ENCODE measurements at regions not wholly inside any gene's neighbourhood (a gene's known extent, or its start where the extent isn't known, plus 50 kb on each side); places are given as distances from the start of the nearest gene placed in this dataset.

- no peak for TF ChIP-seq USF2 (IDR thresholded peaks at IDR 0.05; ENCODE audit: borderline replicate concordance, low read depth, low read length)
- TF ChIP-seq TARDBP (IDR thresholded peaks at IDR 0.05; ENCODE audit: borderline replicate concordance), result no peak
- no peak for TF ChIP-seq SMAD5 (IDR thresholded peaks at IDR 0.05; ENCODE audit: low read depth)
- no peak for TF ChIP-seq E4F1 (IDR thresholded peaks at IDR 0.05; ENCODE audit: borderline replicate concordance, partially characterized antibody)
- no peak for TF ChIP-seq IKZF1 (conservative IDR thresholded peaks at IDR 0.05)
- TF ChIP-seq NRF1 (conservative IDR thresholded peaks at IDR 0.05; ENCODE audit: low read depth, low read length), result no peak
- TF ChIP-seq SMARCA5 (IDR thresholded peaks at IDR 0.05), result no peak
- no peak for TF ChIP-seq GABPA (IDR thresholded peaks at IDR 0.05; ENCODE audit: low read depth)
- no peak for TF ChIP-seq MXI1 (IDR thresholded peaks at IDR 0.05; ENCODE audit: low read depth, low read length)
- no peak for TF ChIP-seq YBX1 (IDR thresholded peaks at IDR 0.05)
Measured at GRCh38 chr6:132214716-132215115, 186.6 kb downstream of the MOXD1 start (continued).

- H2AFZ ChIP-seq (ENCODE audit: control insufficient read depth, low read depth, low read length), result no peak overlapping the region
- H3K9me3 ChIP-seq (replicated peaks; ENCODE audit: control insufficient read depth, insufficient read depth, low read length), result no peaks in the 10 kb centered on the region
- H4K20me1 ChIP-seq (ENCODE audit: control insufficient read depth, insufficient read depth), result no peaks in the 10 kb centered on the region
- ChIA-PET POLR2A (no interaction called here), RAD21 (ENCODE audit: unreplicated experiment) (no interaction called here), CTCF (interaction anchor here (1.0 kb wide), 1 partner anchor 289 kb away, joined by 3 read pairs; no protein-coding TSS in a partner anchor), SMC1A (ENCODE audit: uncharacterized antibody, unreplicated experiment) (no interaction called here)
- WGBS (ENCODE audit: insufficient coverage, insufficient replicate concordance, low lambda C conversion rate, missing lambda C conversion rate), result 5% methylated on average over 4 of the region's 4 CpGs
- H3K9ac ChIP-seq (ENCODE audit: control insufficient read depth, insufficient read depth, low read length), result no peak overlapping the region
- no peak for ATAC-seq
- H3K27ac ChIP-seq (ENCODE audit: control insufficient read depth, insufficient read depth), result no peak overlapping the region
- H3K4me1 ChIP-seq (ENCODE audit: control insufficient read depth, insufficient read depth, low read length), result no peaks in the 10 kb centered on the region
- intact Hi-C loops (cut with micrococcal nuclease; ENCODE audit: unreplicated experiment) (no loop called here), in situ Hi-C loops (cut with MboI) (loop anchor here (5.0 kb wide), 1 partner anchor 296 kb away; no protein-coding TSS in a partner anchor)
- H3K4me3 ChIP-seq, result no peak overlapping the region
- no peak for DNase-seq (ENCODE audit: low read depth, low spot score)
- BruUV-seq (replicated peaks), result no TSS peak
- peaks cover 0 to 1% of the 10 kb centered on the region in 2 experiments; a peak in 2 of 4 replicates for H3K27me3 ChIP-seq (replicated peaks in 1 of 2; ENCODE audit: control insufficient read depth in 2 of 2, insufficient read depth in 2 of 2, low read length in 1 of 2)
- no peaks in the 10 kb centered on the region for H3K79me2 ChIP-seq (ENCODE audit: control insufficient read depth, insufficient read depth, low read length)
- H3K36me3 ChIP-seq (ENCODE audit: control insufficient read depth in 2 of 2, insufficient read depth in 2 of 2, low read length in 1 of 2), result no peaks in the 10 kb centered on the region
- no peak for FAIRE-seq
- H3K4me2 ChIP-seq (ENCODE audit: control insufficient read depth, insufficient read depth), result no peak overlapping the region
- no peak for TF ChIP-seq NBN (IDR thresholded peaks at IDR 0.05)
- no peak for TF ChIP-seq ASH2L (IDR thresholded peaks at IDR 0.05; ENCODE audit: borderline replicate concordance, low read depth)
- TF ChIP-seq YY1 (IDR thresholded peaks at IDR 0.05; ENCODE audit: low read depth, low read length), result no peak
- TF ChIP-seq CEBPB (IDR thresholded peaks at IDR 0.05; ENCODE audit: borderline replicate concordance in 1 of 2, low read depth in 2 of 2, low read length in 2 of 2), result no peak
- TF ChIP-seq RELB (IDR thresholded peaks at IDR 0.05; ENCODE audit: low read depth), result no peak
- no peak for TF ChIP-seq TAF1 (IDR thresholded peaks at IDR 0.05; ENCODE audit: borderline replicate concordance, low read depth, low read length)
- no peak for TF ChIP-seq HDAC2 (IDR thresholded peaks at IDR 0.05)
- no peak for TF ChIP-seq E2F4 (IDR thresholded peaks at IDR 0.05; ENCODE audit: low read depth, low read length)
- TF ChIP-seq SPI1 (IDR thresholded peaks at IDR 0.05; ENCODE audit: borderline replicate concordance, insufficient read depth, low read depth, low read length), result no peak
- TF ChIP-seq MTA2 (IDR thresholded peaks at IDR 0.05; ENCODE audit: low read depth), result no peak
Measured at GRCh38 chr6:132213732-132214131, 187.5 kb downstream of the MOXD1 start.

Measured in GM12878 (cell line).